ENCODE measurements at regions not wholly inside any gene's neighbourhood (a gene's known extent, or its start where the extent isn't known, plus 50 kb on each side); places are given as distances from the start of the nearest gene placed in this dataset.
"Not testable (repeated sequence)": the region's sequence is repeated elsewhere in the genome, so short reads cannot be mapped to it uniquely, and the experiment has no call there.

GRCh38 chr4:29307256-29307655, 1412.9 kb upstream of the PCDH7 start:
- no peaks in the 10 kb centered on the region for H3K36me3 ChIP-seq (ENCODE audit: control insufficient read depth, insufficient read depth, low read length)
- H3K4me3 ChIP-seq (ENCODE audit: low read length) = no peak overlapping the region
- no peak overlapping the region for H3K27ac ChIP-seq (ENCODE audit: low read depth, low read length)
- H3K4me1 ChIP-seq (ENCODE audit: control insufficient read depth, insufficient read depth, low read length) = no peaks in the 10 kb centered on the region
- no peaks in the 10 kb centered on the region for H3K27me3 ChIP-seq (ENCODE audit: control insufficient read depth, insufficient read depth, low read length)
- H3K9ac ChIP-seq (ENCODE audit: low read length) = no peak overlapping the region

DNA sequence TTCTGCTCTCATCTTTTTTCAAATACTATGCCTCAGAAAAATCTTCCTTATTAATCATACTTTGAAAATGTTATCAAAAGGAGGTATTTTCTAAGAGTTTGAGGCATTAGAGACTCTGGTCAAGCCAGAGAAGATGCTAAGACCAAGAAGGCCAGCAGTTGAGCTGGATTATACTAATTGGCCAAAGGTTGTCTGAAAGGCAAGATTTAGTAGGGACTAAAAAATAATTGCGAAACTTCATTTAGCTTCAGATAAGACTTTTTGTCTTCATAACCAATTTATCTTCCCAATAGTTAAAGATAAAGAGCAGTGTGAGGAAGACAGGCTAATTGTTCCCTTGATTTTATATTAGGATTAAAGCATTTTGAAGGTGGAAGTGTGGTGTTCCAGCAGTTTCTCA, 1412.4 kb upstream of the PCDH7 start:
- Histone ChIP-seq H3K36me3 (ENCODE audit: control insufficient read depth, insufficient read depth, low read length) (no peaks in the 10 kb centered on the region), H3K27ac (ENCODE audit: low read depth, low read length) (no peak overlapping the region), H3K4me1 (ENCODE audit: control insufficient read depth, insufficient read depth, low read length) (no peaks in the 10 kb centered on the region), H3K4me3 (ENCODE audit: low read length) (no peak overlapping the region), H3K9ac (ENCODE audit: low read length) (no peak overlapping the region), H3K27me3 (ENCODE audit: control insufficient read depth, insufficient read depth, low read length) (no peaks in the 10 kb centered on the region)

DNA sequence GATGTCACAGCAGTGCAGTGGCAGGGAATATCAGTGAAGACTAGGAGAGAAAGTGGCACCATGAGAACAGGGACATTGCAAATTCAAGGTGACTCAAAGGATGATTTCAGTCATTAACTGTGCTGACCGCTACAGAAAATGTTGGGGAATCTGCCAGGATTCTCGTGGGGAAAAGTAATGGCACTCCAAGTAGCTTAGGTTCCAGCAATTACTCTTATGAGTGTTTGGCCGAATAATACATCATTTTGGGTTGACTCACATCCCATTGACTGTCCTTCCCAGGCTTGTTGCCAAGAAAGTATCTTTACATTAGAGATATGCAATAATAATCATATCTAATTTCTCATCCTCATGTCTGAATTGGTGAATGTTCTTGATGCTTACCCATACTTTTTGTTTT, 1411.1 kb upstream of the PCDH7 start:
- H3K4me3 ChIP-seq (ENCODE audit: low read length) = no peak overlapping the region
- H3K4me1 ChIP-seq (ENCODE audit: control insufficient read depth, insufficient read depth, low read length) = no peaks in the 10 kb centered on the region
- no peak overlapping the region for H3K27ac ChIP-seq (ENCODE audit: low read depth, low read length)
- no peaks in the 10 kb centered on the region for H3K36me3 ChIP-seq (ENCODE audit: control insufficient read depth, insufficient read depth, low read length)
- no peak overlapping the region for H3K9ac ChIP-seq (ENCODE audit: low read length)
- no peaks in the 10 kb centered on the region for H3K27me3 ChIP-seq (ENCODE audit: control insufficient read depth, insufficient read depth, low read length)

GRCh38 chr4:29310252-29310651, 1409.9 kb upstream of the PCDH7 start:
- Histone ChIP-seq H3K9ac (ENCODE audit: low read length) (no peak overlapping the region), H3K36me3 (ENCODE audit: control insufficient read depth, insufficient read depth, low read length) (no peaks in the 10 kb centered on the region), H3K27ac (ENCODE audit: low read depth, low read length) (no peak overlapping the region), H3K4me3 (ENCODE audit: low read length) (no peak overlapping the region), H3K27me3 (ENCODE audit: control insufficient read depth, insufficient read depth, low read length) (no peaks in the 10 kb centered on the region), H3K4me1 (ENCODE audit: control insufficient read depth, insufficient read depth, low read length) (no peaks in the 10 kb centered on the region)

- H3K27me3 ChIP-seq (ENCODE audit: control insufficient read depth, insufficient read depth, low read length) = no peaks in the 10 kb centered on the region
- H3K9ac ChIP-seq (ENCODE audit: low read length) = no peak overlapping the region
- no peaks in the 10 kb centered on the region for H3K4me1 ChIP-seq (ENCODE audit: control insufficient read depth, insufficient read depth, low read length)
- no peaks in the 10 kb centered on the region for H3K36me3 ChIP-seq (ENCODE audit: control insufficient read depth, insufficient read depth, low read length)
- no peak overlapping the region for H3K4me3 ChIP-seq (ENCODE audit: low read length)
- no peak overlapping the region for H3K27ac ChIP-seq (ENCODE audit: low read depth, low read length)
Measured at GRCh38 chr4:29311247-29311646, 1408.9 kb upstream of the PCDH7 start.

DNA sequence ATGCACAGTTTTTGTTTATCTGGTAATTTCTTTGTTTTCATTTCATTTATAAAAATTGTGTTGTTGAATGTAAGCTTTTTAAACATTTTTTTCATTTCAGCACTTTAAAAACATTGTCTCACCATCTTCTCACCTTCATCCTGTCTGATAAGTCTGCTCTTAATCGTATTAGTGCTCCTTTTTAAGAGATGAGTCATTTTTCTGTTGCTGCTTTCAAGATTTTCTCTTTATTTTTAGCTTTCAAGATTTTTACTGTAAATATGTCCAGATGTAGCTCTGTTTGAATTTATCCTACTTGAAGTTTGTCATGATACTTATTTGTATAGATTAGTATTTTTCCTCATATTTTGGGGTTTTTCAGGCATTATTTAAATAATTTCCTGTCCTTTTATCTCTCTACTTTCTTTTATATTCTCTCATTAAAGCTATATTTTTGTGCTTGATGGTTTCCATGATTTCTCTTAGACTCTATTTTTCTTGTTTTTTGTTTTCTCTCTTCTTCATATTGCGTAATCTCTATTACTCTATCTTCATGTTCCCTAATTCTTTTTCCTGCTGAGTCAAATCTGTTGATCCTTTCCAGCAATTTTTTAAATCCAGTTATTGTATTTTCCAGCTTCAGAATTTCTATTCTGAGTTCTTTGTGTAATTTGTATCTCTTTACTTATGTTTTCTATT, 1400.4 kb upstream of the PCDH7 start:
- Histone ChIP-seq H3K4me3 (ENCODE audit: low read length) (no peak overlapping the region), H3K27me3 (ENCODE audit: control insufficient read depth, insufficient read depth, low read length) (no peaks in the 10 kb centered on the region), H3K4me1 (ENCODE audit: control insufficient read depth, insufficient read depth, low read length) (no peaks in the 10 kb centered on the region), H3K36me3 (ENCODE audit: control insufficient read depth, insufficient read depth, low read length) (no peaks in the 10 kb centered on the region), H3K9ac (ENCODE audit: low read length) (no peak overlapping the region), H3K27ac (ENCODE audit: low read depth, low read length) (no peak overlapping the region)

DNA sequence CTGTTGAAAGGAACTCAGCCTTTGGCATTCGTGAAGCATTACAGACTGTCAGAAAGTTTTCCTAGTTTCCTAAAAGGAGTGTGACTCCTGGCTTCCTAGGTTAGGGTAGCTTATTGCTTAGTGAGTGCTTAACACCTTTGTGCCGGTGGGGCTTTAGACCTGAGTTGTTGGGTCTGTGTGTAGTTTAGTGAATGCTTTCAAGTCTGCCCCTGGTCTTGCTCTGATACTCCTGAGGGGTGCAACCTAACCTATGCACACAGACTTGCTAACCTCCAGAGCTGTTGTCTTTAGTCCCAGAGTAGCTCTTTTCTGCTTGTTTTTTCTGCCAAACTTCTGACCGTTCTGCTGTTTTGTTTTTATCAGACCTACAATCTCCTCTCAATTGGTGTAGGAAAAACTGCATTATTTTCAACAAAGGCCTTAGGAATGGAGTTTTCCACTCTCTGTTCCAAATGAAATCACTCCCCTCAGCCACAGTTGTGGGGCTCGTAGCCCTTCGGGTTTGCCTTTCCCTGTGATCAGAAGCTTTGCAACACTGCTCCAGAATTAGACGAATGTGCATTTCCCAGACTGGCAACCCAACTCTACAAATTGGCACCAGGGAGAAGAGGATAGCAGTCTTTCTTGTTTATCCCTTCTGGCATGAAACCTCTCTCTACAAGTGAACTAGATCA, 1399.1 kb upstream of the PCDH7 start:
- H3K27me3 ChIP-seq (ENCODE audit: control insufficient read depth, insufficient read depth, low read length) = no peaks in the 10 kb centered on the region
- H3K4me1 ChIP-seq (ENCODE audit: control insufficient read depth, insufficient read depth, low read length) = no peaks in the 10 kb centered on the region
- H3K27ac ChIP-seq (ENCODE audit: low read depth, low read length) = no peak overlapping the region
- H3K4me3 ChIP-seq (ENCODE audit: low read length) = no peak overlapping the region
- no peak overlapping the region for H3K9ac ChIP-seq (ENCODE audit: low read length)
- H3K36me3 ChIP-seq (ENCODE audit: control insufficient read depth, insufficient read depth, low read length) = no peaks in the 10 kb centered on the region

GRCh38 chr4:29326004-29326403, 1394.2 kb upstream of the PCDH7 start:
- no peak overlapping the region for H3K4me3 ChIP-seq (ENCODE audit: low read length)
- H3K9ac ChIP-seq (ENCODE audit: low read length) = no peak overlapping the region
- no peak overlapping the region for H3K27ac ChIP-seq (ENCODE audit: low read depth, low read length)
- H3K4me1 ChIP-seq (ENCODE audit: control insufficient read depth, insufficient read depth, low read length) = no peaks in the 10 kb centered on the region
- no peaks in the 10 kb centered on the region for H3K27me3 ChIP-seq (ENCODE audit: control insufficient read depth, insufficient read depth, low read length)
- no peaks in the 10 kb centered on the region for H3K36me3 ChIP-seq (ENCODE audit: control insufficient read depth, insufficient read depth, low read length)

DNA sequence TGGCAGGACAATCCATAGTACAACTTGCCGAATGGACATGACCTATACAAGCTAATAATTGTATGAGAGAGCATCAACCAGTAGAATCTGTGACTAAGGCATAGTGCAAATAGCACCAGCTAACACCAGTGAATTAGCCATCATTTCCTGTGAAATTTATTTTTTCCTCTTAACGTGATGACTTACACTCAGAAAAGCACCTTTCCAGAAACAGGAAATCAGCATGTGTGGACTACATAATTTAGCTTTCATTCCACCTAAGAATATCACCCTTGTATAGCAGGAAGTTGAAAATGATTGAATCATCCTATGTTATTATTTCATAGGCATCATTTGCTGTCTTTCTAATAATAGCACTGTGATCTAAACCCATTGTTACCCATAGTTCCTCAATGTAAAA, 1393.4 kb upstream of the PCDH7 start:
- Histone ChIP-seq H3K27ac (ENCODE audit: low read depth, low read length) (no peak overlapping the region), H3K27me3 (ENCODE audit: control insufficient read depth, insufficient read depth, low read length) (no peaks in the 10 kb centered on the region), H3K4me1 (ENCODE audit: control insufficient read depth, insufficient read depth, low read length) (no peaks in the 10 kb centered on the region), H3K4me3 (ENCODE audit: low read length) (no peak overlapping the region), H3K36me3 (ENCODE audit: control insufficient read depth, insufficient read depth, low read length) (no peaks in the 10 kb centered on the region), H3K9ac (ENCODE audit: low read length) (no peak overlapping the region)

- no peaks in the 10 kb centered on the region for H3K36me3 ChIP-seq (ENCODE audit: control insufficient read depth, insufficient read depth, low read length)
- H3K27ac ChIP-seq (ENCODE audit: low read depth, low read length) = no peak overlapping the region
- H3K4me1 ChIP-seq (ENCODE audit: control insufficient read depth, insufficient read depth, low read length) = no peaks in the 10 kb centered on the region
- H3K4me3 ChIP-seq (ENCODE audit: low read length) = no peak overlapping the region
- H3K27me3 ChIP-seq (ENCODE audit: control insufficient read depth, insufficient read depth, low read length) = no peaks in the 10 kb centered on the region
- no peak overlapping the region for H3K9ac ChIP-seq (ENCODE audit: low read length)
Measured at GRCh38 chr4:29336861-29337260, 1383.3 kb upstream of the PCDH7 start.

DNA sequence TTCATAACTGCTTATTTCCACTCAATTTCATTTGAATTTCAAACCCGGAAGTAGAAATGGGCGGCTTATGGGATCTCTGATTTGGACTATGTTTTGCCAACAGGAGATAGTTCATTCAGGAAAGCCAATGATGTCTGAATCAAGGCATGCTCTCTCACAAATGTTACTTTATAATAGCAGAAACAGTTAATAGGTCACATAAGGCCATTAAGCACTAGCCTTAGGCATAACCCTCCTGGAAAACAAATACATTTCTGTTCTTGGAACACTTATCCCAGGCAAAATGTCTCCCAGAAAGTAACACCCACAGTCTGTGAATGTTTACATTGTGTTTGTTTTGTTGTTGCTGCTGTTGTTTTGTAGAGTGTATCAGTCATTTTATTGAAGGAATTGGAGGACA, 1347.2 kb upstream of the PCDH7 start:
- no peaks in the 10 kb centered on the region for H3K36me3 ChIP-seq (ENCODE audit: control insufficient read depth, insufficient read depth, low read length)
- H3K4me3 ChIP-seq (ENCODE audit: low read length) = no peak overlapping the region
- H3K27ac ChIP-seq (ENCODE audit: low read depth, low read length) = no peak overlapping the region
- H3K9ac ChIP-seq (ENCODE audit: low read length) = no peak overlapping the region
- H3K27me3 ChIP-seq (ENCODE audit: control insufficient read depth, insufficient read depth, low read length) = no peaks in the 10 kb centered on the region
- no peaks in the 10 kb centered on the region for H3K4me1 ChIP-seq (ENCODE audit: control insufficient read depth, insufficient read depth, low read length)

DNA sequence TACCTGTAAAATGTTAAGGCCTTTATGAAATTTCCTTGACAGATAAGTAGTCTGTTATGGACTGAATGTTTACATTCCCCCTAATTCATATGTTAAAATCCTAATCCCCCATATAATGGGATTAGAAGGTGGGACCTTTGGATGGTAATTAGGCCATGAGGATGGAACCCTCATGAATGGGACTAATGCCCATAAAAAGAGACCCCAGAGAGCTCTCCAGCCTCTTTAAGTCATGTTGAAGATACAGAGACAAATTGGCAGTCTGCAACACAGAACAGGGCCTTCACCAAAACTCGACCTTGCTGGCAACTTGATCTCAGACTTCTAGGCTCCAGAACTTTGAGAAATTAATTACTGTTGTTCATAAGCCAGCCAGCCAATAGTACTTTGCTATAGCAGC, 1344.5 kb upstream of the PCDH7 start:
- no peak overlapping the region for H3K9ac ChIP-seq (ENCODE audit: low read length)
- no peaks in the 10 kb centered on the region for H3K4me1 ChIP-seq (ENCODE audit: control insufficient read depth, insufficient read depth, low read length)
- no peak overlapping the region for H3K4me3 ChIP-seq (ENCODE audit: low read length)
- H3K27ac ChIP-seq (ENCODE audit: low read depth, low read length) = no peak overlapping the region
- H3K36me3 ChIP-seq (ENCODE audit: control insufficient read depth, insufficient read depth, low read length) = no peaks in the 10 kb centered on the region
- H3K27me3 ChIP-seq (ENCODE audit: control insufficient read depth, insufficient read depth, low read length) = no peaks in the 10 kb centered on the region

DNA sequence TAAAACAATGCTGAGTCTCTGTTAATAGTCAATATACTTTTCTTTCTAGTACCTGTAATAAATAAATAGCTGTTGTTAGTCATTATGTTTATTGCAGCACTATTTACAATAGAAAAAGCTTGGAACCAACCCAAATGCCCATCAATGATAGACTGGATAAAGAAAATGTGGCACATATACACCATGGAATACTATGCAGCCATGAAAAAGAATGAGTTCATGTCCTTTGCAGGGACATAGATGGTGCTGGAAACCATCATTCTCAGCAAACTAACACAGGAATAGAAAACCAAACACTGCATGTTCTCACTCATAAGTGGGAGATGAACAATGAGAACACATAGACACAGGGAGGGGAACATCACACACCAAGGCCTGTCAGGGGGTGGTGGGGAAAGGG, 1341.9 kb upstream of the PCDH7 start:
- H3K36me3 ChIP-seq (ENCODE audit: control insufficient read depth, insufficient read depth, low read length); H3K27ac ChIP-seq (ENCODE audit: low read depth, low read length); H3K4me3 ChIP-seq (ENCODE audit: low read length); H3K4me1 ChIP-seq (ENCODE audit: control insufficient read depth, insufficient read depth, low read length); H3K27me3 ChIP-seq (ENCODE audit: control insufficient read depth, insufficient read depth, low read length); H3K9ac ChIP-seq (ENCODE audit: low read length): not testable (repeated sequence)
